ENCODE measurements at regions not wholly inside any gene's neighbourhood (a gene's known extent, or its start where the extent isn't known, plus 50 kb on each side); places are given as distances from the start of the nearest gene placed in this dataset.

DNA sequence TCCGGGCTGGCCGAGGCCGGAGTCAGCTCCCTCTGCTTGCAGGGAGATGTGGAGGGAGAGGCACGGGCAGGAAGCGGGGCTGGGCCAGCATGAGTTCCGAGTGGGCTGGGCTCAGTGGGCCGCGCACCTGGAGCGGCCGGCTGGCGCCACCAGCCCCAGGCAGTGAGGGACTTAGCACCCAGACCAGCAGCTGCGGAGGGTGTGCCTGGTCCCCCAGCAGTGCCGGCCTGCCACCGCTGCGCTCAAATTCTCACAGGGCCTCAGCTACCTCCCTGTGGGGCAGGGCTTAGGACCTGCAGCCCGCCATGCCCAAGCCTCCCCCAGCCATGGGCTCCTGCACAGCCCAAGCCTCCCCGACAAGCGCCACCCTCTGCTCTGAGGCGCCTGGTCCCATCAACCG lies 700.3 kb downstream of the DNAH5 start:
- H3K4me3 Mint-ChIP-seq, result no peak overlapping the region
- peaks cover 3% of the 10 kb centered on the region for H3K27me3 Mint-ChIP-seq (ENCODE audit: low read depth)
- TF ChIP-seq, protein P1, sequence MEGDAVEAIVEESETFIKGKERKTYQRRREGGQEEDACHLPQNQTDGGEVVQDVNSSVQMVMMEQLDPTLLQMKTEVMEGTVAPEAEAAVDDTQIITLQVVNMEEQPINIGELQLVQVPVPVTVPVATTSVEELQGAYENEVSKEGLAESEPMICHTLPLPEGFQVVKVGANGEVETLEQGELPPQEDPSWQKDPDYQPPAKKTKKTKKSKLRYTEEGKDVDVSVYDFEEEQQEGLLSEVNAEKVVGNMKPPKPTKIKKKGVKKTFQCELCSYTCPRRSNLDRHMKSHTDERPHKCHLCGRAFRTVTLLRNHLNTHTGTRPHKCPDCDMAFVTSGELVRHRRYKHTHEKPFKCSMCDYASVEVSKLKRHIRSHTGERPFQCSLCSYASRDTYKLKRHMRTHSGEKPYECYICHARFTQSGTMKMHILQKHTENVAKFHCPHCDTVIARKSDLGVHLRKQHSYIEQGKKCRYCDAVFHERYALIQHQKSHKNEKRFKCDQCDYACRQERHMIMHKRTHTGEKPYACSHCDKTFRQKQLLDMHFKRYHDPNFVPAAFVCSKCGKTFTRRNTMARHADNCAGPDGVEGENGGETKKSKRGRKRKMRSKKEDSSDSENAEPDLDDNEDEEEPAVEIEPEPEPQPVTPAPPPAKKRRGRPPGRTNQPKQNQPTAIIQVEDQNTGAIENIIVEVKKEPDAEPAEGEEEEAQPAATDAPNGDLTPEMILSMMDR (IDR thresholded peaks at IDR 0.05; ENCODE audit: unreplicated experiment in 3 of 3), result no peak
- H3K27ac Mint-ChIP-seq, result no peak overlapping the region
- H3K4me1 Mint-ChIP-seq, result no peaks in the 10 kb centered on the region
- no peaks in the 10 kb centered on the region for H3K36me3 Mint-ChIP-seq (ENCODE audit: low read depth)
- H3K9me3 Mint-ChIP-seq, result no peaks in the 10 kb centered on the region

DNA sequence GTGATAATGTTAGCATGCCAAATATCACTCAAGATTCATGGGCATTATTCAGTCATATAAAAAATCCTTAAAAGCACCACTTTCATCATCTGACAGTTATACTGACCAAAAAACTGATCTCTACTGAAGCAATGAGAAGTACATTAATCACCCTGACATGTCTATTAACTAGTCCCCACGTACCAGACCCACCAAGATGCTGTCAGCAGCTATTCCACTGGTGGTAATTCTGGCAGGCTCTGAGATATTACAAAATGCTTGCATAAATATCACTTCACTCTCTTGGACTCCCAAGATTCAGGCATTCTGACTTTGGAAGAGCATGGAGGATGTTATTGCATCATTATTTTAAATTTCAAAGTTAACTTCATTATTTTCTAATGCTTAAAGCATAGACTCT lies 717.0 kb downstream of the DNAH5 start:
- Mint-ChIP-seq H3K27ac (no peak overlapping the region), H3K4me3 (no peak overlapping the region), H3K27me3 (ENCODE audit: low read depth) (no peaks in the 10 kb centered on the region), H3K36me3 (ENCODE audit: low read depth) (no peaks in the 10 kb centered on the region), H3K4me1 (no peaks in the 10 kb centered on the region), H3K9me3 (peaks cover 3% of the 10 kb centered on the region)
- TF ChIP-seq, protein P1 (IDR thresholded peaks at IDR 0.05; ENCODE audit: unreplicated experiment in 3 of 3), result no peak

DNA sequence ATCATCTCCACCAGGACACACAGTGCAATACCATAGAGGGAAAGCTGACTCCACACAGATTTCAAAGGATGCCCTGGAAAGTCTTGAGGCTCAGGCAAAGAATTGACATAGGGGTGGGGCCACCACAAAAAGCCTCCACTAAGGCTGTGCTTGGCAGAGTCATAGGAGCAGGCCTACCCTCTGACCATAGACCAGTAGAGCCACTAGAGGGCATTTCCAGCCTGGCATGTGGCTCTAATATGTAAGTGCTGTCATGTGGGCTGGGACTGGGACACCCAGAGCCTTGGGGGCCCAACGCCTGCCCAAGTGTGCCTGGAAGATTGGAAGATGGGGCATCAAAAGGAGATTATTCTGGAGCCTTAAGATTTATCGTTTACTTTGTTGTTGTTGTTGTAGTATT lies 726.0 kb downstream of the DNAH5 start:
- no peaks in the 10 kb centered on the region for H3K36me3 Mint-ChIP-seq (ENCODE audit: low read depth)
- no peak overlapping the region for H3K4me3 Mint-ChIP-seq
- TF ChIP-seq, protein P1 (IDR thresholded peaks at IDR 0.05; ENCODE audit: unreplicated experiment in 3 of 3), result no peak
- H3K27ac Mint-ChIP-seq, result no peak overlapping the region
- no peaks in the 10 kb centered on the region for H3K4me1 Mint-ChIP-seq
- no peaks in the 10 kb centered on the region for H3K27me3 Mint-ChIP-seq (ENCODE audit: low read depth)
- no peaks in the 10 kb centered on the region for H3K9me3 Mint-ChIP-seq

GRCh38 chr5:13217636-13218035 lies 726.9 kb downstream of the DNAH5 start:
- no peaks in the 10 kb centered on the region for H3K4me1 Mint-ChIP-seq
- no peak overlapping the region for H3K27ac Mint-ChIP-seq
- no peaks in the 10 kb centered on the region for H3K36me3 Mint-ChIP-seq (ENCODE audit: low read depth)
- no peak overlapping the region for H3K4me3 Mint-ChIP-seq
- TF ChIP-seq, protein P1 (IDR thresholded peaks at IDR 0.05; ENCODE audit: unreplicated experiment in 3 of 3), result no peak
- H3K27me3 Mint-ChIP-seq (ENCODE audit: low read depth), result no peaks in the 10 kb centered on the region
- H3K9me3 Mint-ChIP-seq, result no peaks in the 10 kb centered on the region

- Mint-ChIP-seq H3K27me3 (ENCODE audit: low read depth) (no peaks in the 10 kb centered on the region), H3K4me1 (no peaks in the 10 kb centered on the region), H3K4me3 (no peak overlapping the region), H3K27ac (no peak overlapping the region), H3K36me3 (ENCODE audit: low read depth) (no peaks in the 10 kb centered on the region), H3K9me3 (no peaks in the 10 kb centered on the region)
- TF ChIP-seq, protein P1 (IDR thresholded peaks at IDR 0.05; ENCODE audit: unreplicated experiment in 3 of 3), result no peak
These were observed 728.7 kb downstream of the DNAH5 start for GRCh38 chr5:13215806-13216205.

GRCh38 chr5:13215370-13215769 lies 729.1 kb downstream of the DNAH5 start:
- Mint-ChIP-seq H3K9me3 (no peaks in the 10 kb centered on the region), H3K4me1 (no peaks in the 10 kb centered on the region), H3K27me3 (ENCODE audit: low read depth) (no peaks in the 10 kb centered on the region), H3K4me3 (no peak overlapping the region), H3K36me3 (ENCODE audit: low read depth) (no peaks in the 10 kb centered on the region), H3K27ac (no peak overlapping the region)
- TF ChIP-seq, protein P1 (IDR thresholded peaks at IDR 0.05; ENCODE audit: unreplicated experiment in 3 of 3), result no peak

All from nephron (organoid).